MCF 10A (cell line): ENCODE measurements at regions not wholly inside any gene's neighbourhood (a gene's known extent, or its start where the extent isn't known, plus 50 kb on each side); places are given as distances from the start of the nearest gene placed in this dataset.
A peak's percentile ranks its signal among the peaks of the same experiment; 100 is the strongest.

Source experiments
- BruUV-seq: library from RNA; stranded (reverse); fragments of 400-500 nt; replicated peaks from 2 replicates; lab custom pipeline; 2021; lab: Mats Ljungman, UMichigan
- CTCF ChIA-PET: fragments of 300-600 bp; sonication (Branson Sonifier 250); formaldehyde crosslinking; extraction: SDS; loops from one replicate; lab custom pipeline; 2021; ENCODE audit warnings: antibody characterized with exemption, inconsistent platforms; lab: Yijun Ruan, JAX
- POLR2A ChIA-PET: fragments of 300-600, 350-650 bp; sonication (Branson Sonifier 250); formaldehyde crosslinking; extraction: SDS; loops from one replicate; lab custom pipeline; 2020; ENCODE audit warnings: antibody characterized with exemption, inconsistent platforms; lab: Yijun Ruan, JAX
- DNase-seq: peaks from one replicate; pipeline ENCODE4 v3.0.0-alpha.2; 2018; ENCODE audit not compliant: unreplicated experiment
- H3K27ac Mint-ChIP-seq: one replicate; pipeline ENCODE4 v1.8.0; 2022; ENCODE audit warnings: mild to moderate bottlenecking, low read depth, mixed read lengths; ENCODE audit not compliant: unreplicated experiment
- H3K27me3 Mint-ChIP-seq: one replicate; pipeline ENCODE4 v1.8.0; 2022; ENCODE audit warnings: mixed read lengths; ENCODE audit not compliant: insufficient read depth, unreplicated experiment
- H3K36me3 Mint-ChIP-seq: one replicate; pipeline ENCODE4 v1.8.0; 2022; ENCODE audit warnings: mild to moderate bottlenecking, moderate library complexity, mixed read lengths; ENCODE audit not compliant: insufficient read depth, unreplicated experiment
- H3K4me1 Mint-ChIP-seq: one replicate; pipeline ENCODE4 v1.8.0; 2022; ENCODE audit warnings: mixed read lengths; ENCODE audit not compliant: insufficient read depth, unreplicated experiment
- H3K4me3 Mint-ChIP-seq: one replicate; pipeline ENCODE4 v1.8.0; 2022; ENCODE audit warnings: mild to moderate bottlenecking, moderate library complexity, mixed read lengths; ENCODE audit not compliant: unreplicated experiment
- H3K9me3 Mint-ChIP-seq: one replicate; pipeline ENCODE4 v1.8.0; 2022; ENCODE audit warnings: mixed read lengths; ENCODE audit not compliant: unreplicated experiment
- intact Hi-C: fragments of 100-400 bp; cut with micrococcal nuclease; formaldehyde crosslinking; loops from 2 replicates; pipeline ENCODE4 v1.14.1; 2022
- TF ChIP-seq, protein P1 (sequence below): fragments of 200-600 bp; IDR thresholded peaks from one replicate; pipeline ENCODE4 v1.8.0; 2022; ENCODE audit warnings: antibody characterized with exemption, mild to moderate bottlenecking; ENCODE audit not compliant: unreplicated experiment

DNA sequence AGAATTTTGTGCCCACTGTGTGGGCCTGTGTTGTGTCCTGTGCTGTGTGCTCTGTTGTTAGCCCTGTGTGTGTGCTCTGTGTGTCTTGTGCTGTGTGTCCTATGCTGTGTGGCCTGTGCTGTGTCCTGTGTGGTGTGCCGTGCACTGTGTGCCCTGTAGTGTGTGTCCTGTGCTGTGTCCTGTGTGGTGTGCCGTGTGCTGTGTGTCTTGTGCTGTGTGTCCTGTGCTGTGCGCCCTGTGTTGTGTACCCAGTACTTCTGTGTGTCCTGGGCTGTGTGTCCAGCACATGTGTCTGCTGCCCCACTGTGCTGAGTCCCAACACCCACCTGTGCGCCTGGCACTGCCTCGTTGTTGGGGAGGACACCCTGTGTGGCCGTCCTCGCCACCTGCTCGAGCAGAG, 53.2 kb upstream of the CHRNA7 start:
- TF ChIP-seq, protein P1, sequence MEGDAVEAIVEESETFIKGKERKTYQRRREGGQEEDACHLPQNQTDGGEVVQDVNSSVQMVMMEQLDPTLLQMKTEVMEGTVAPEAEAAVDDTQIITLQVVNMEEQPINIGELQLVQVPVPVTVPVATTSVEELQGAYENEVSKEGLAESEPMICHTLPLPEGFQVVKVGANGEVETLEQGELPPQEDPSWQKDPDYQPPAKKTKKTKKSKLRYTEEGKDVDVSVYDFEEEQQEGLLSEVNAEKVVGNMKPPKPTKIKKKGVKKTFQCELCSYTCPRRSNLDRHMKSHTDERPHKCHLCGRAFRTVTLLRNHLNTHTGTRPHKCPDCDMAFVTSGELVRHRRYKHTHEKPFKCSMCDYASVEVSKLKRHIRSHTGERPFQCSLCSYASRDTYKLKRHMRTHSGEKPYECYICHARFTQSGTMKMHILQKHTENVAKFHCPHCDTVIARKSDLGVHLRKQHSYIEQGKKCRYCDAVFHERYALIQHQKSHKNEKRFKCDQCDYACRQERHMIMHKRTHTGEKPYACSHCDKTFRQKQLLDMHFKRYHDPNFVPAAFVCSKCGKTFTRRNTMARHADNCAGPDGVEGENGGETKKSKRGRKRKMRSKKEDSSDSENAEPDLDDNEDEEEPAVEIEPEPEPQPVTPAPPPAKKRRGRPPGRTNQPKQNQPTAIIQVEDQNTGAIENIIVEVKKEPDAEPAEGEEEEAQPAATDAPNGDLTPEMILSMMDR = no peak

DNA sequence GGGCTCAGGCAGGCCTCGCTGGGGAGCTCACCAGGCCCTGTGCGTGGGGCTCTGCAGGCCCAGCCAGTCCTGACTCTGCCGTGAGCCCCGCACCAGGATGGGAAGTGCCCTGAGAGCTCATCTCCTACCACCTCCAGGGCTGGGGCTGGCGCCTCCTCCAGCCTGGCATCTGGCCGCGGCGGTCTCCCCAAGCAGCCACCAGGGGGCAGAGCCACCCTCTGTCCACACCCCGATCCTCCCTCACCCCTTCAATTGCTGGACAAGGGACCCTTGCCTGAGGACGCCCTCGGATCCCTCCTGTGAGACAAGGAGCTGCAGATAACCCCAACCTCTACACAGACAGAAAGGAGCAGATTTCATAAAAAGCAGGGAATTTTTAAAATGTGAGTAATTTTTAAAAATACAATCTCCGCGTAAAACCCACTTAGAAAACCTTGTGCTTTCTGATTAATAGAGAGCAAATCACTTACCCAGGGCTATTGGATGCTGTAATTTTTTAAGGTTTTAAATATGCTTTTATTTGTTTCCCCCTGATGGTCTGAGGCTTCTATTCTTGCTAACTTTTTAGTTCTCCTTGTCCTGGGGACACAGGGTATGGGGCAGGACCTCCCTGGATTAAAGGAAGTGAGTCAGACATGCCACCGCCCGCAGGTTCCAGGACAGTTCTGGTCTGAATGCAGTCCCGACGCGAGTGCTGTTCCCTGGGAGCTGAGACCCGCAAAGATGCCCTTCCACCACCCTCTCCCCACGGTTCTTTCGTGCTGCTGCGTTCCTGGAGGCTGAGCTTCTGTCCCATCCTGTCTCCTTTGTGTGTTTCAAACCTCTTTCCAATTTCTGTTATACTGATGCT, 52.3 kb upstream of the CHRNA7 start:
- H3K9me3 Mint-ChIP-seq = no peaks in the 10 kb centered on the region
- POLR2A ChIA-PET = no interaction called here
- H3K4me1 Mint-ChIP-seq = peaks cover 13% of the 10 kb centered on the region
- H3K27me3 Mint-ChIP-seq = peaks cover 46% of the 10 kb centered on the region
- peak; percentile 49 for DNase-seq
- H3K4me3 Mint-ChIP-seq = no peak overlapping the region
- H3K36me3 Mint-ChIP-seq = no peaks in the 10 kb centered on the region
- intact Hi-C loops = loop anchor here (5.0 kb wide), 1 partner anchor 486 kb away; no protein-coding TSS in a partner anchor
- no peak overlapping the region for H3K27ac Mint-ChIP-seq
- CTCF ChIA-PET = interaction anchor here (0.6 to 3.5 kb wide), 37 partner anchors 9 to 1827 kb away, joined by 3 to 28 read pairs (median 3); no protein-coding TSS in a partner anchor
- no TSS peak for BruUV-seq
- TF ChIP-seq, protein P1 = peak; percentile 83

More for the DNA sequence above, 53.2 kb upstream of the CHRNA7 start:
- no peaks in the 10 kb centered on the region for H3K9me3 Mint-ChIP-seq
- no peaks in the 10 kb centered on the region for H3K36me3 Mint-ChIP-seq
- H3K4me1 Mint-ChIP-seq = peaks cover 13% of the 10 kb centered on the region
- no peak overlapping the region for H3K27ac Mint-ChIP-seq
- ChIA-PET POLR2A (no interaction called here), CTCF (interaction anchor here (0.6 to 3.5 kb wide), 34 partner anchors 8 to 1828 kb away, joined by 3 to 28 read pairs (median 3); no protein-coding TSS in a partner anchor)
- BruUV-seq = no TSS peak
- no peak overlapping the region for H3K4me3 Mint-ChIP-seq
- DNase-seq = no peak
- intact Hi-C loops = loop anchor here (5.0 kb wide), 1 partner anchor 485 kb away; no protein-coding TSS in a partner anchor
- H3K27me3 Mint-ChIP-seq = peaks cover 46% of the 10 kb centered on the region
